NT2/D1 (cell line): ENCODE measurements at regions not wholly inside any gene's neighbourhood (a gene's known extent, or its start where the extent isn't known, plus 50 kb on each side); places are given as distances from the start of the nearest gene placed in this dataset.
"Not testable (repeated sequence)": the region's sequence is repeated elsewhere in the genome, so short reads cannot be mapped to it uniquely, and the experiment has no call there.

Experiments
- DNase-seq: peaks from one replicate; pipeline ENCODE4 v3.0.0-alpha.2; 2011; ENCODE audit warnings: low read depth, low spot score
- H3K27me3 ChIP-seq: 2 replicates; pipeline ENCODE4 v1.6.0; 2011; ENCODE audit warnings: mild to moderate bottlenecking; ENCODE audit not compliant: insufficient read length, insufficient read depth
- H3K36me3 ChIP-seq: 2 replicates; pipeline ENCODE4 v1.6.1; 2011; ENCODE audit warnings: mild to moderate bottlenecking, low read length, mixed read lengths; ENCODE audit not compliant: insufficient read depth, insufficient read length
- H3K4me1 ChIP-seq: 2 replicates; pipeline ENCODE4 v1.5.1; 2011; ENCODE audit not compliant: insufficient read depth, insufficient read length
- H3K4me3 ChIP-seq: 2 replicates; pipeline ENCODE4 v1.5.1; 2011; ENCODE audit warnings: low read depth; ENCODE audit not compliant: insufficient read length
- H3K9ac ChIP-seq: 2 replicates; pipeline ENCODE4 v1.6.0; 2011; ENCODE audit warnings: low read depth; ENCODE audit not compliant: insufficient read length
- H3K9me3 ChIP-seq: 2 replicates; pipeline ENCODE4 v1.5.1; 2011; ENCODE audit warnings: mild to moderate bottlenecking, low read length; ENCODE audit not compliant: insufficient read depth
- SUZ12 ChIP-seq: IDR thresholded peaks from 2 replicates; pipeline ENCODE4 v1.6.1; 2011; ENCODE audit not compliant: insufficient read length, insufficient read depth; ENCODE audit errors: extremely low read depth
- YY1 ChIP-seq: IDR thresholded peaks from 2 replicates; pipeline ENCODE4 v1.6.1; 2011; ENCODE audit not compliant: insufficient read length, insufficient read depth
- ZNF274 ChIP-seq: IDR thresholded peaks from 2 replicates; pipeline ENCODE4 v1.6.1; 2011; ENCODE audit warnings: mild to moderate bottlenecking, low read depth, low read length

DNA sequence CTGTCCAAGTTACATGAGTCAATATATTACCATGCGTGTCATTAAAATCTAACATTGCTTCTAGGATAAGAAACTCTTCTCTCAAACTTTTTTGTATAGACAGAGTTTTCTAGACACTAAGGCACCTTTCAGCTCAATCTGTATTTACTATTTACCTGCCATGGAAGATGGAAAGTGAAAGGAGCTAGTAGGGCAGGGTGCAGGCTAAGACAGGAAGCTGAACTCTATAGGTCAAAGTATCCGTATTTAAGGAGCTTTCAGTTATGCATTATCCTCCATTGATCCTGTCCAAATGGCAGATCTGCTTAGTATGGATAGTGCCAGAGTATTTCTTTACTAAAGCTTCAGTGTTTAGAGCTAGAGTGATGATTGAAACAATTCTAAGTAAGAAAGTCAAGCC, 612.8 kb downstream of the IPMK start:
- Histone ChIP-seq H3K27me3 (no peaks in the 10 kb centered on the region), H3K9ac (no peak overlapping the region), H3K9me3 (no peaks in the 10 kb centered on the region), H3K36me3 (no peaks in the 10 kb centered on the region), H3K4me1 (no peaks in the 10 kb centered on the region), H3K4me3 (no peak overlapping the region)
- DNase-seq, result no peak
- TF ChIP-seq SUZ12 (no peak), ZNF274 (no peak), YY1 (no peak)

DNA sequence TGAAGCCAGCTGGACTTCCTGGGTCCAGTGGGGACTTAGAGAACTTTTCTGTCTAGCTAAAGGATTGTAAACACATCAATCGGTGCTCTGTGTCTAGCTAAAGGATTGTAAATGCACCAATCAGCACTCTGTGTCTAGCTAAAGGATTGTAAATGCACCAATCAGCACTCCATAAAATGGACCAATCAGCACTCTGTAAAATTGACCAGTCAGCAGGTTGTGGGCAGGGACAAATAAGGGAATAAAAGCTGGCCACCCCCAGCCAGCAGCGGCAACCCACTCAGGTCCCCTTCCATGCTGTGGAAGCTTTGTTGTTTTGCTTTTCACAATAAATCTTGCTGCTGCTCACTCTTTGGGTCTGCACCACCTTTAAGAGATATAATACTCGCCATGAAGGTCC, 622.6 kb downstream of the IPMK start:
- not testable (repeated sequence) for H3K4me3 ChIP-seq, H3K9me3 ChIP-seq, DNase-seq, H3K4me1 ChIP-seq, H3K9ac ChIP-seq, H3K27me3 ChIP-seq, H3K36me3 ChIP-seq

DNA sequence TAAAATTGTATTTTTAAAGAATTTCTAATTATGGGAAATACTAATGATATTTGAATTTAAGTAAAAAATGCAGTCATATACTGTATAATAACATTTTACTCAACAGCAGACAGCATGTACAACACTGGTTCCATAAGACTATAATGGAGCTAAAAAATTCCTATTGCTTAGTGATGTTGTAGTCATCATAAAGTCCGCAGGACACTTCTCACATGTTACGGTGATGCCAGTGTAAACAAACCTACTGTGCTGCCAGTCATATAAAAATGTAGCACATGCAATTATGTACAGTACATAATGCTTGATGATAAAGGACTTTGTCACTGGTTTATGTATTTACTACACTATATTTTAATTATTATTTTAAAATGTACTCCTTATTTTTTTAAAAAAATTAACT, 629.3 kb downstream of the IPMK start:
- no peaks in the 10 kb centered on the region for H3K27me3 ChIP-seq
- H3K9ac ChIP-seq, result no peak overlapping the region
- no peak overlapping the region for H3K4me3 ChIP-seq
- TF ChIP-seq YY1, result no peak
- no peak for TF ChIP-seq SUZ12
- TF ChIP-seq ZNF274, result no peak
- H3K36me3 ChIP-seq, result no peaks in the 10 kb centered on the region
- no peaks in the 10 kb centered on the region for H3K4me1 ChIP-seq
- DNase-seq, result no peak
- no peaks in the 10 kb centered on the region for H3K9me3 ChIP-seq

DNA sequence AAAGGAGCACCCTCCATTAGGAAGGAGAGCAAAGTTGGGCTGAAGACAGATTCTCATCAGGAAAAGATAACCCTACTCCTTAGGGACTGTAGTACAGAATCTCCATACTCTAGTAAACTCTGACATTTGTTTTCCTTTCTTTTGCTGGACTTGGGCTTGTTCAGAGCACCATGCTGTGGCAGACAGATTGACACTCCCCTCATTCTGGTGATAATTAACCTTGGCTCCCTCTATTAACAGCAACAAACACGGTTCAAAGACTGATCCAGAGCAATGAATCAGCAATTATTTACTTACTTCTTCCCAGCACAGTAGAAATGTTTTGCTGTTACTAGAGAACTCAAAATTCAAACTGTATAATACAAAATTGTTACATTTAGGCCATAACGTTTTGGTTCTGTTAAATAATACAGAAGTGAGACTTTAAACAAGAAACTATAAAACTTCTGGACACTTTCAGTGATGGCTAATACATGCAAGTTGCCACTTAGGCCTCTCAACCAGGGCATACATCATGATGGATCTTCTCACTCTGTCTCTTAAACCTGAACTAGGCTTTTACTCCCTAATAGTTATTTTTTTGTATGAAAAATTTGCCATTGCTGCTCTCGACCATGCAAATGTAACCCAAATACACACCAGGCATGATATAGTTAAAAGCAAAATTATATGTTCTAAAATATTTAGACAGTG, 639.0 kb downstream of the IPMK start:
- Histone ChIP-seq H3K27me3 (no peaks in the 10 kb centered on the region), H3K4me3 (no peak overlapping the region), H3K9ac (no peak overlapping the region), H3K9me3 (no peaks in the 10 kb centered on the region; the same call in 1 of the 2 replicates), H3K4me1 (no peaks in the 10 kb centered on the region), H3K36me3 (no peaks in the 10 kb centered on the region)
- TF ChIP-seq YY1, result no peak
- TF ChIP-seq SUZ12, result no peak
- TF ChIP-seq ZNF274, result no peak
- peak; percentile 30 for DNase-seq

DNA sequence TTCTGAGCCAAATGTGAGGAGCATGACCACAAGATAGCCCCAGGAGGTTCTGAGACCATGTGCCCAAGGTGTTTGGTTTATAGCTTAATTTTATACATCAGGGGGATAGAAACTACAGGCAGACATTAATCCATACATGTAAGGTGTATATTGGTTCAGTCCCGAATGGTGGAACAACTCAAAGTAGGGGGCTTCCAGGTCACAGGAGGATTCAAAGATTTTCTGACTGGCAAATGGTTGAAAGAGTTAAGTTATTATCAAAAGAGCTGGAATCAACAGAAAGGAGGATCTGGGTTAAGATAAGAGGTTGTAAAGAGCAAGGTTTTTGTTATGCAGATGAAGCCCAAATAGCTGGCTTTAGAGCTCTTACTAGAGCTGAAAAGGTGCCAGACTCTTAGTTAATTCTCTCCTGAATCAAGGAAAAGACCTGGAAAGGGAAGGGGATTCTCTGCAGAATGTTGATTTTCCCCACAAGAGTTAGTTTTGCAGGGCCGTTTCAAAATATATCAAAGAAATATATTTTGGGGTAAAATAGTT, 640.0 kb downstream of the IPMK start:
- Histone ChIP-seq H3K27me3 (no peaks in the 10 kb centered on the region), H3K36me3 (no peaks in the 10 kb centered on the region), H3K4me3 (no peak overlapping the region), H3K4me1 (no peaks in the 10 kb centered on the region), H3K9ac (no peak overlapping the region), H3K9me3 (no peaks in the 10 kb centered on the region; the same call in 1 of the 2 replicates)
- peak; percentile 72 for DNase-seq
- TF ChIP-seq SUZ12 (no peak), YY1 (no peak), ZNF274 (no peak)

DNA sequence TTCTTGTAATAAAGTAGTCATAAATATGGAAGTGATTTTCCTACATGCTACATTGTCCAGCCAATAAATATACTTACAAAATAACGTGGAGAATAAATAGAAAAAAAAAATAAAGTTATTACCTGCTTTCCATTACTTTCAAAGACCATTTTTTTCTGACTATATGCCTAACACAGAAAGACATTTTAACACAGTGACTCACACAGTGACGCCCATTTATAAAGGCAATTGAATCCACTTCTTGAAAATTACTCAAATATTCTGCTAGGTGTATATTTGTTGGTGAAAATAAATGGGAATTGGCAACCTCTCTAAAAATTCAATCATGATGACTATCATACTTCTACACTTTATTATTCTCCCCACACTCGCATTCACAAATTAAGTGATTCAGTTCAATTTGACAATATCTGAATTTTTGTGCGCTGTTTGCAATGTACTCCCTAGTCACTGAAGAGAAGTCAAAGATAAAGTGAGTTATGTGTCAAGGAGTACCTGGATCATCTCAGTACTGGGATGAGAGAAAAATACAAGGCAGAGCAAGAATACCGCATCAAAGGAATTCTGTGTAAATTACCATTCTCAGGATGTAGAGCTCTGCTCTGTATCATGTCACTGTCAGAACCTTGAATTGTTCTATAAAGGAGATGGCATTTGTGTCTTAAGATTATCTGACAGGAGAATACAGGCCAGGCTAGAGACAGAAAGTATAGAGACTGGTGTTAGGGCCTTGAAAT, 642.7 kb downstream of the IPMK start:
- Histone ChIP-seq H3K27me3 (no peaks in the 10 kb centered on the region), H3K9ac (no peak overlapping the region), H3K9me3 (no peaks in the 10 kb centered on the region), H3K36me3 (no peaks in the 10 kb centered on the region), H3K4me3 (no peak overlapping the region), H3K4me1 (no peaks in the 10 kb centered on the region)
- TF ChIP-seq SUZ12 (no peak), ZNF274 (no peak), YY1 (no peak)
- no peak for DNase-seq

DNA sequence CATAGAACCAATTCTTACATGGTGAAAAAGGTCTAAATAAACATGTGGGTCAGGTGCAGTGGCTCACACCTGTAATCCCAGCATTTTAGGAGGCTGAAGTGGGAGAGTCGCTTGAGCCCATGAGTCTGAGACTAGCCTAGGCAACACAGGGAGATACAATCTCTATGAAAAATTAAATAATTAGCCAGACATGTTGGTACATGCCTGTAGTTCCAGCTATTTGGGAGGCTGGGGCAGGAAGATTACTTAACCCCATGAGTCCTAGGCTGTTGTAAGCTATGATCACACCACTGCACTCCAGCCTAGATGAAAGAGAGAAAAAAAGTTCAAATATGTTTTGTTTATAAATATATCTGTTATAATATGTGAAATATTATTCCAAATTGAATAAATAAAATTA, 643.6 kb downstream of the IPMK start:
- no peak for TF ChIP-seq YY1
- no peak for TF ChIP-seq ZNF274
- no peak for TF ChIP-seq SUZ12
- DNase-seq, result no peak
- H3K9me3 ChIP-seq, result no peaks in the 10 kb centered on the region
- no peak overlapping the region for H3K4me3 ChIP-seq
- no peak overlapping the region for H3K9ac ChIP-seq
- no peaks in the 10 kb centered on the region for H3K36me3 ChIP-seq
- no peaks in the 10 kb centered on the region for H3K27me3 ChIP-seq
- no peaks in the 10 kb centered on the region for H3K4me1 ChIP-seq
